GM19025 (cell line): ENCODE measurements at regions not wholly inside any gene's neighbourhood (a gene's known extent, or its start where the extent isn't known, plus 50 kb on each side); places are given as distances from the start of the nearest gene placed in this dataset.
"Not testable (repeated sequence)": the region's sequence is repeated elsewhere in the genome, so short reads cannot be mapped to it uniquely, and the experiment has no call there.

Source experiments
- ATAC-seq: cut with Tn5 transposase; IDR thresholded peaks from one replicate; pipeline ENCODE4 v1.9.1; 2021; ENCODE audit warnings: mild to moderate bottlenecking, low read depth, moderate library complexity; ENCODE audit not compliant: unreplicated experiment

DNA sequence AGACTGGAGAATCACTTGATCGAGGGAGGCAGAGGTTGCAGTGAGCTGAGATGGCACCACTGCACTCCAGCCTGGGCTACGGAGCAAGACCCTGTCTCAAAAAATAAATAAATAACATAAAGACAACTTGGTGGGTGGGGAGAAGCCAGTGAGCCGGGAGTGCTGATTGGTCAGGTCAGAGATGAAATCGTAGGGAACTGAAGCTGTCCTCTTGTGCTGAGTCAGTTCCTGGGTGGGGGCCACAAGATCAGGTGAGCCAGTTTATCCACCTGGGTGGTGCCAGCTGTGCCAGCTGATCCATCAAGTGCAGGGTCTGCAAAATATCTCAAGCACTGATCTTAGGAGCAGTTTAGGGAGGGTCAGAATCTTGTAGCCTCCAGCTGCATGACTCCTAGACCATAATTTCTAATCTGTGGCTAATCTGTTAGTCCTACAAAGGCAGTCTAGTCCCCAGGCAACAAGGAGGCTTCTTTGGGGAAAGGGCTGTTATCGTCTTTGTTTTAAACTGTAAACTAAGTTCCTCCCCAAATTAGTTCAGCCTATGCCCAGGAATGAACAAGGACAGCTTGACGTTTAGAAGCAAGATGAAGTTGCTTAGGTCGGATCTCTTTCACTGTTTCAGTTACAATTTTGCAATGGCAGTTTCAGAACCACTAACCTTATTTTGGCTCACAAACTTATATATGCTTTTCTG lies 221.5 kb upstream of the MYLIP start:
- not testable (repeated sequence) for ATAC-seq

DNA sequence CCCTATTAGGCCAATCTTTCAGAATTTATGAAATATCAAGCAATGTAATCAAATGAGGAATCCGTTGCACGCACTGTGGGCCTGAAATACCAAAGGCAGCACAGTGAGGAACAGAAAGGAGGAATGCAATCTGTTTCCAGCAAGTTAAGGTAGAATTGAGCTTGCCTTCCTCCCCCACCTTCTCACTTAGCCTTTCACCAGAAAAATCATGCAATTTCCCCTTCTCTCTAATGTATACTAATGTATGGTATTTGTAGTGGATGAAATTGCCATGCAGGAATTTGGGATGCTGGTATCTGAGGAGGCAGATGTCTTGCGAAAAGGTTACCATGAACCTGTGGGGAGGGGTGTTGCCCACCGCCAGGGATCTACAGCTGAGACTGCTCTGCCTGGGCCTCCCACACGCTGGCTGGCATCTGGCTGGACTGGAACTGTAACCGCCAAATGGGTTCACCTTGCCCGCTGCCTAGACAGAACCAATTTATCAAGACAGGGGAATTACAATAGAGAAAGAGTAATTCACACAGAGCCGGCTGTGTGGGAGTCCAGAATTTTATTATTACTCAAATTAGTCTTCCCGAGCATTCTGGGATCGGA lies 222.4 kb upstream of the MYLIP start:
- ATAC-seq: no peak

DNA sequence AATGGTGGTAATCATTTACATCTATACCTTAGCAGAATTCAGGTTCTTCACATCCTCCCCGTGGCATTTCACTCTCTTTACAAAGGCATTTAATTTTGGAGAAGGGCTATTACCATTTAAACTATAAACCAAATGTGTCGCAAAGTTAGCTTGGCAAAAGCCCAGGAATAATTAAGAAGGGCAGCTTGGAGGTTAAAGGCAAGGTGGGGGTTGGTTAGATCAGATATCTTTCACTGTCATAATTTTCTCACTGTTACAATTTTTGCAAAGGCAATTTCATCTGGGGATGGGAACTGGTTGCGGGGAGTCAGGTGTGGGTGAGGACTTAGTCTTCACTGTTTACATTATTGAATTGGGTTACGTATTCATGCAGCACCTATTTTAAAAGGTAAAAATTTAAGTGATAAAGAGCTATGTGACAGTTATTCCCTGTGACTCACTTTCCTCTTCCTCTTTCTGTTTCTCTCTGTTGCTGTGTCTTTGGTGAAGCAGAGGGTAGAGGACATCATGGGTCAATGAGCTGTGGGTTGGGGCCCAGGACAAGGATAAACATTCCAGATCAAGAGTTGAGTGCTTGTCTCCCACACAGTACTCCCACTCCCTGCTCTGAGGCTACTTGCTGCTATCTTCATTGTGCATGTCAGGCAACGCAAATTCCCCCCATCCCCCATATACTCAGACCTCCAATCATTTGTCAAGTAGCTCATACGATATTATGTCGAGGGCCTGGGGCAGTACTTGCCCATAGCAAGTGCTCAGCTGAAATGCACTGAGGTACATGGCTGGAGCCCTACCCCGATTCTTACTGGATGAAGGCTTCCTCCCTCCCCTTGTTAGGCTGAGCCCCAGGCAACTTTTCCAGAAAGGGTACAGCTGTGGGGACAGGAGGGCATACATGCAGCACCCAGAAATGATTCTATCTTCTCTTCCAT lies 223.1 kb upstream of the MYLIP start:
- no peak for ATAC-seq

DNA sequence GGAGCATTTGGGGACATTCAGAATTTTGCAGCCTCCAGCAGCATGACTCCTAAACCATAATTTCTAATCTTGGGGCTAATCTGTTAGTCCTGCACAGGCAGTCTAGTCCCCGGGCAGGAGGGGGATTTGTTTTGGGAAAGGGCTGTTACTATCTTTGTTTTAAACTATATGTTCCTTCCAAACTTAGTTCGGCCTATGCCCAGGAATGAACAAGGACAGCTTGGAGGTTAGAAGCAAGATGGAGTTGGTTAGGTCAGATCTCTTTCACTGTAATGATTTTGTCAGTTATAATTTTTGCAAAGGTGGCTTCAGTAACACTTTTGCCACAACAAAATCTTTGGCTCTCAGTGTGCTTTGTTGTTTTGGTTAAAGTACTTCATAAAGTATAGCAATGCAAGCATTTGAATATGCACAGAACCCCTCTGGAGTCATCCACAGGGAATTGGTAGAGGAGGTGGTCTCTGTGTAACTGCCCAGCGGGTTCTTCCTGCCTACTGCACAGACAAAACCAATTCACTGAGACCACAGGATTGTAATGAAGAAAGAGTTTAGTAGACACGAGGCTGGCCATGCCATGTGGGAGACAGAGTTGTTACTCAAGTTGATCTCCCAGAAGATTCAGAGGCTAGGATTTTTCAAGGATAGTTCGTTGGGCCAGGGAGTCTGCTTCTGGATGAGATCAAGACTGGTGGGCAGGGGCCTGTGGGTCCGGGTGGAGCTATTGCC lies 224.1 kb upstream of the MYLIP start:
- ATAC-seq: no peak

DNA sequence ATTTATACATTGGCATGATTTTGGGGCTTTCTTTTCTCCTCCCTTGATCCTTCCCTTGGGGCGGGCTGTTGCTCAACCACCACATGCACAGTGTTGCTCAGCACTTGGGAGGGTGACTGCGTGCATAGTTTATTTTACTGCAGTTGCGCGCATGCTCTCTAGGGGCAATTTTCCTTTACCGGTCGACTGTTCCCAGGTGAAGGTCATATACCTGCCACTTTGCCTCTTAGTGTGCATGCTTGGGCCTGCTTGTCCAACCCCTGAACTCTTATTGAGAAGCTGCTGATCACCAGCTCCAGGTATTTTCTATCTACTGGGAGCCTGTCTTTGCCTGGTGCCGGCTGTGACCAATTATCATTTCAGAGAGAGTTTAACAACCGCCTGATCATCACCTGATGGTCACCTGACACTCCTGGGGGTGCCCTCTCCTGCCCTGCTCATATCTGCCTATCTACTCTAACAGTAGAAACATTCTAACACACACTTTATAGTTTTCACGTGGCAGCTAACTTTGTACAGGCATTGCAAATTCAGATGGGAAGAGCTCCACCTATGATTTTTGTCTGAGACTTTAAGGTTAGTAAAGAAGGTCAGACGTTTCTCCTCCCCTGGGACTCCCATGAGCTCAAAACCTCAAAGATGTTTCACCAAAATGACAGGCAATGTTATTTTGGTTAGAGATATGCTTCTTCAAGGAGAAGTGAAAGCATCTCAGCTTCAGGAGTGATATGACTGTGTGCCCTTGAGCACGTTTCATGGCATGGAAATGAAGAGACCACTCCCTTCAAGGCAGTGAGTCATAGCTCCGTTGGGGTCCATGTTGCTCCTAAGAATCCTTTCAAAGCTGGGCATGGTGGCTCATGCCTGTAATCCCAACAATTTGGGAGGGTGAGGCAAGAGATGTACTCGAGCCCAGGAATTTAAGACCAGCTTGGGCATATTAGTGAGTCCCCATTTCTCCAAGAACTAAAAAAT lies 227.5 kb upstream of the MYLIP start:
- peak; percentile 90 for ATAC-seq

DNA sequence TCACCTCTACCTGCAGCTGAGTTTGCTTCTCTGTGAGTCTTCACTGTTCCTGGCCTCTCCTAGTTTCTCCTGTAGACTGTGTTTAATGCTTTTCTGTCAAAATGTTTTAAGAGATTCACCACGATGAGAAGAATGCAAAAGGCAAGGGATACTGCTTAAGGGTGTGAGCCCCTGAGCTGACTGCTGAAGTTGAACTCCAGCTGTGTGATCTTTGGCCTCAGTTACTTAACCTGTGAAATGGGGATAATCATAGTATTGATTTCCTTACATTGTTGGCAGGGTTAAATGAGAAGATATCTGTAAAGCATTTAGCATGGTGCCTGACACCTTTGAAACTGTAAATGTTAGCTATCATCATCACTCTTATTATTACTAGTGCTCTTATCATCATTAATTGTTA lies 230.2 kb upstream of the MYLIP start:
- no peak for ATAC-seq

DNA sequence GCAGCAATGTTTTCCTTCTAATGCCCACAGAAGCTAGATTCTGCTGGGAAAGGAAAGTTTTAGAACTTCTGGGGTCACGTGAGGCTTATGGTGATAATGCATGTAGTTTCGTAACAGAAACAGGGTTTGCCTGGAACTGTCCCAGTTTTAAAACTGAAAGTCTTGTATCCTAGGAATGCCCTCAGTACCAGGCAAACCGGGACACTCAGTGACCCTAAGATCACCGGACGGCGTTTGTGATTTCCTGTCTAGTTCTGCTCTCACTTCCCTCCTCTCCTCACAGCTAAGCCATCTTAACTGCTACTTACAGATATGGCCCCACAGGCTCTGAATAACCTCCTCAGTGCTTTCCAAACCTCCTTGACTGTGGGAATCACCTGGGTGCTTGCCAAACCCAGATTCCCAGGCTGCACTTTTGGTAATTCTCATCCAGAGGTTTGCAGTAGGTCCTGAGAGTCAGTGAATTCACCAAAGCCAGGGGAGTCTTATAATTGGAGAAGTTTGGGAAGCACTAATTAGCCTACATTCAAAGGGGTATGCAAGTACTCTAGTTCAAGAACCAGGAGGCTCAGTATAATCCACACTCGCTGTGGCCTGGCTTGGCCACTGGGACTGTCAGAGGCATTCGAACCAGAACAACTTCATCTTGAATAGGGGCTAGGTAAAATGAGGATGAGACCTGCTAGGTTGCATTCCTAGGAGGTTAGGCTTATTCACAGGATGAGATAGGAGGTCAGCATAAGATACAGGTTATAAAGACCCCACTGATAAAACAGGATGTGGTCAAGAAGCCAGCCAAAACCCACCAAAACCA lies 231.6 kb upstream of the MYLIP start:
- ATAC-seq: no peak

DNA sequence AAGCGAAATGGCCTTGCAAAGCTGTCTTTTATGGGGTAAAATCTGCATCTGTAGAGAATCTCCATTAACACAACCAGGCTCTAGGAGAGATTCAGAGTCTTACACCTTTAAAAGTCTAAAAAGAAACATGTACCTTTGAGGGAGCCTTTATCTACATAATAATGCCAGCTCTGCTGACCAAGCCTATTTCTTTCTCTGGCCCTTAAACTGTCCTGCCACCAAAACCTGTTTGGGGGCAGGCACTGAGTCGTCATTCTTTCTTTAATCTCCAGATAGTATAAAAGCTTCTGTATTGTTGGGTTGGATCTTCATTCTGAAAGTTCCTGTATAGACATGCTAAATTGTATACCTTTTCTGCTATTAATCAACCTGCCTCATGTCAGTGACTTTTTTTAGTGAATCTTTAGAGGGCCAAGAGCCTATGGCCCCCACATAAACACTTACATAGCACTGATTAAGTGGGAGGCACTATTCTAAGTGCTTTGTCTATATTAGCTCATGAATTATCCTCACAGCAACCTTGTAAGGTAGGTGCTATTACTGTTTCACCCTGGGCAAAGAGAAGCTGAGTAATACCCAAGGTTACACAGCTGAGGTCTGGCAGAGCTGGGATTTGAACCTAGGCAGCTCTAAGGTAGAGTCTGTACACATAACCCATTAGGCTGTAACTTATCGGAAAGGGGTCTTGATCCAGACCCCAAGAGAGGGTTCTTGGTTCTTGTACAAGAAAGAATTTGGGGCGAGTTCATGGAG lies 232.3 kb upstream of the DTNBP1 start:
- ATAC-seq: no peak

DNA sequence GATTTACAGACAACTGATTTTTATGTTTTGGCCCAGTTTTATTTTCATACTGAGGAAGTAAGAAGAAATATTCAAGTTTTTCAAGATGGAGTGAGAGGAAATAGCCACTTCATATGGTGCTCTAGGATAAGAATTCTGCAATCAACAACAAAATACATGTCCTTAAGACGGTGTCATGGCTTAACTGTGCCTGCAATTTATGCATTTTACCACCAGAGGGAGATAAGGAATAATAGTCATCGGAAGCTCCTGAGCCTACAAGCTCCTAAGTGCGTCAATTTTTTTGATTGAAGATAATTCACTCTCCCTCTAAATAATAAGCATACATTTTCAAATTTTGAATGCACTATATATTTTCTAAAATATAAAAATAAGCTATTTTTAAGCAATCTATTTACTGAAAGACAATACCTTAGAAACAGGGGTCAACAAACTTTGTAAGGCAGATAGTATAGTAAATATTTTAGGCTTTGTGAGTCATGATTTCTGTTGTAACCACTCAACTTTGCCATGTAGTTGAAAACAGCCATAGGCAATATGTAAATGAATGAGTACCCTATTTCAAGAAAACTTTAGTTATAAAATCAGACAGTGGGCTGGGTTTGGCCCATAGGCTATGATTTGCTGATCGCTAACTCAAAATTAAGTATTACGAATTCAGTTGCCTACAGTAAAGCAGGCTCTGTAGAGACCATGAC lies 230.9 kb upstream of the DTNBP1 start:
- no peak for ATAC-seq

DNA sequence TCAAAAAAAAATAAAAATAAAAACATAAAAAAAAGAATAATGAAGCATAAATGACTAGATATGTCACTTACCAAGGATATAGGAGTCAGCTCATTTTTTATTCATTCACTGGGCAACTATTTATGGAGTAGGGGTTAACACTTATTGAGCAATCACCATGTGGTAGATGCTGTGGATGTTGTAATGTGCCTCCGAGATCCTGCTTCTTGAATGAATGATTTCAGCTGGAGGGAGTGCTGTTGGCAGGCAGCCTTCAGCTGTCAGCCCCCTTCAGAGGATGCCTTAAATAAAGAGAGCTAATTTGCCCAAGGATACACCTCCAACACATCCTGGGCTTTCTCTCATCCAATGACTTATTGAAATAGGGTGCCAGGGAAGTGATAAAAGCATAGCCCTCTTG lies 229.5 kb upstream of the DTNBP1 start:
- ATAC-seq: no peak

DNA sequence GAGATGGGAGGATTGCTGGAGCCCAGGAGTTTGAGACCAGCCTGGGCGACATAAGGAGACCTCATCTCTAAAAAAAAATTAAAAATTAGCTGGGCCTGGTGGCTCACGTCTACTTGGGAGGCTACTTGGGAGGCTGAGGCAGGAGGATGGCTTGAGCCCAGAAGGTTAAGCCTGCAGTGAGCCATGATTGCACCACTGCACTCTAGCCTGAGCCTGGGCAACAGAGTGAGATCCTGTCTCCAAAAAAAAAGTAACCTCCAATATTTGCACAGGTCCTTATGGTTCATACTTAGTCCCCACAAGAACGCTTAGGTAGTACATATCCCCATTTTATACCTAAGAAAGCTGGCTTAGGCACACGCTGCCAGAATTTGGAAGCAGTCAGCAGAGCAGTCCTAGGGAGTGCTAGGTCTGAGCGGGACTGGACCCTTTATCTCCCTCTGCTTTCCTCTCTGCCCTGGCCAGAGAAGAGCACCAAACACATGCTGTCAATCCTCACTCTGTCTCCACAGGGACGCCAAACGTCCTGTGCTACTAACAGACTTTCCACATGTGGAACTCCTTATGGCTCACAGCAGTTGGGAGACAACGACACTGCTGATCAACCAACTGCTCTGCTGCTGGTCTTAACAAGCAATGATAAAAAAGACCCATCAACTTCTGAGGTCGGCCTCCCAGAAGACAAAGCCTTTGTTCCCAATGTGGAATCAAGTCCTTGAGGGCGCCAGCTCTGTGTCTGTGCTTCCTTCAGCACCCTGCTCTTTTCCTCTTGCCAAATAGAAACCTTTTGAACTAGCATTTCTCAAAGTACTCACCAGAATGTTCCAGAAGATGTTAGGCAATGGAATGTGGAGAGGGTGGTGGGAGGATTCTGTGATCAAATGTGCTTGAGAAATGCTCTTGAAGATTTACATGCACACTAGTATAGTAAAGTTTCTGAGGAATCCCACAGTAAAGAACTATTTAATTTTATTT lies 226.3 kb upstream of the DTNBP1 start:
- no peak for ATAC-seq

DNA sequence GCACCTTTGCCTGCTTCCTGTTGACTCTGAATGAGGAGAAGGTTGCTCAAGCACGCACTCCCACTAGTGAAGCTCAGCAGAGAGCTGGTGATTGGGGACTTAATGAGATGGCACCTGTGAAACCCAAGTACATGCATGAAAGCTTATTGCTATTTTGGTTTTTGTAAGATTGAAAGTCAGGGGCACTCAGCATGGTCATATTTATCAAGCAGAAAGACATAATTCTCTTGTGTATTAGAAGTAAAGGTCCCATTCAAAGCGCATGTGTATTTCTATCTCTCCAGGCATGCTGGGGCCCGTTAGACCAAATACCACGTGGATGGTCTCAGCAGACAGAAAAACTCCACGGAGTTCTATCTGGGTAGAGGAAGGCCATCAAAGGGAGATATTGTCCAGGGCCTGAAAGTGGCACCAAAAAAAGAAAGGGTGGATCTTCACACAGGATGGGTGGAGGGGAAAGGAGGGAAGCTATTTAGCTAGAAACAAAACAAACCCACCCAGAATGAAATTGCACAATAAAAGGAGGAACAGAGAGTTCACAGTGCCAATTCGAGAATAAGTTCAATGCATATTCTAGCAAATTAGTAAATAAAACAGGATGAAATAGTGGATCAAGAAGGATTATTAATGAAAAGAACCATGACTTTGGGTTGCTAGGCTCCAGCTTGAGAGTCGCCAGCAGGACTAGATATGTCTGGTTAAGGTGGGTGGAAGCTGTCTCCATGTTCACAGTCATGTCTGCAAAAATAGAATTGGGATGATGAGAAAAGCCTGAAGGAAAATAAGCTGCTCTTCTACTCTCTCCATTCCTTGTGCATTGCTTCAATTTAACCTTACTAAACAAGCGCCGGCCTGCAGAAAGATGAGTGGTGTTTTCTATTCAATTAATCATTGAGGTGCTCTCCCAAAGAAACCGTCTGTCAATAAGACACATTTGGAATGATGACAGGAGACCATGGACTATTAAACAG lies 224.9 kb upstream of the DTNBP1 start:
- no peak for ATAC-seq

DNA sequence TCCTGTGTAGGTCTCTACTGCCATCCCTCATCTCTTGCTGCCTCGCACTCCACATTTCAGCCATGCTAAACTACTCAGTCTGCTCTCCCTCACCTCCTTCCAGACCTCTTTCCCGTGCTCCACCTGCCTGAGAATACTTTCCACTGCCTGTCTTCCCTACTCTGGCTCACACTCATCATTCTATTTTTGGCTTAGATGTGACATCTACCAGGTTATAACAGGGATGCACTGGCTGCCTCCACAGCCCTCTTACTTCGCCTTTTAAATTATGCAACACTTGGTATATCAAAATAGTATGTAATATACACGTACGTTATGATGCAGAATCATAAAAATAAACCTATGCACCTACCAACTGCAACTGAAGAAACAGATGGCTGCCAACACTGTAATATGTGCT lies 222.8 kb upstream of the DTNBP1 start:
- no peak for ATAC-seq

DNA sequence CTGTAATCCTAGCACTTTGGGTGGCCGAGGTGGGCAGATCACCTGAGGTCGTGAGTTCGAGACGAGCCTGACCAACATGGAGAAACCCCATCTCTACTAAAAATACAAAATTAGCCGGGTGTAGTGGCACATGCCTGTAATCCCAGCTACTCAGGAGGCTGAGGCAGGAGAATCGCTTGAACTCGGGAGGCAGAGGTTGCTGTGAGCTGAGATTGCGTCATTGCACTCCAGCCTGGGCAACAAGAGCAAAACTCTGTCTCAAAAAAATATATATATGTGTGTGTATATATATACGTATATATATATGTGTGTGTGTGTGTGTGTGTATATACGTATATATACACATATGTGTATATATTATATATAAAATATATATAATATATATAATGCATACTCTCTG lies 220.8 kb upstream of the DTNBP1 start:
- not testable (repeated sequence) for ATAC-seq

DNA sequence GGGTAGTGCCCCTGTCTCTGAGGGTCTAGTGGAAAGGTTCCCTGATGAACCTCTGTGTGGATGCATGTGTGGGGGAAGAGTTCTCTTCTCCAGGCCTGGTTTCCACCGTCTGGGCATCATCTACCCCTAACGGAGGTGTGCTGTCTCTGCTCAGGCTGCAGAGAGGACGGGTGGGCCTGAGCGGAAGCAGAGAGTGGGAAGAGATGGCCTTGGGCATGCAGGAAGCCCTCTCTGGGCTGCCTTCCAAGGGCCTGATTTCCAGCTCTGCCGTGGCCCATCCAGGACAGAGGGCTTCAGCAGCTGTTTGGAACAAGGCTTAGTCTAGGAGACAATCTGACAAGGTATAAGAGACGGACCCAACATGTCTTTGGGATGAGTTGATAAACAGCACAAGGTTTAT lies 220.1 kb upstream of the DTNBP1 start:
- no peak for ATAC-seq
